GM23338 (cell line): ENCODE measurements at regions not wholly inside any gene's neighbourhood (a gene's known extent, or its start where the extent isn't known, plus 50 kb on each side); places are given as distances from the start of the nearest gene placed in this dataset.

Experiments used
- ATAC-seq: fragments of 200-7000 bp; cut with Tn5 transposase; 3 replicates; pipeline ENCODE4 v1.9.1; 2020
- DNase-seq: peaks from one replicate; pipeline ENCODE4 v3.0.0-alpha.2; 2015; ENCODE audit warnings: low spot score
- H2AFZ ChIP-seq: fragments of 200-600 bp; sonication (generic); 2 replicates; pipeline ENCODE4 v1.8.0; 2016; ENCODE audit warnings: antibody characterized with exemption, mild to moderate bottlenecking, moderate library complexity
- H3F3A ChIP-seq: fragments of 200-600 bp; sonication (generic); replicated peaks from 2 replicates; pipeline ENCODE4 v1.8.0; 2017; ENCODE audit warnings: antibody characterized with exemption, mixed run types, low read depth
- H3K27ac ChIP-seq: fragments of 200-600 bp; sonication (generic); 2 replicates; pipeline ENCODE4 v1.6.1; 2016; ENCODE audit warnings: low read depth
- H3K27me3 ChIP-seq: fragments of 200-600 bp; sonication (generic); 2 replicates; pipeline ENCODE4 v1.8.0; 2016; ENCODE audit warnings: mild to moderate bottlenecking, mixed run types, moderate library complexity; ENCODE audit not compliant: insufficient read depth
- H3K36me3 ChIP-seq: fragments of 200-600 bp; sonication (generic); 2 replicates; pipeline ENCODE4 v1.8.0; 2016; ENCODE audit warnings: mild to moderate bottlenecking; ENCODE audit not compliant: insufficient read depth
- H3K4me1 ChIP-seq: fragments of 200-600 bp; sonication (generic); 2 replicates; pipeline ENCODE4 v1.8.0; 2016; ENCODE audit warnings: mild to moderate bottlenecking, moderate library complexity; ENCODE audit not compliant: insufficient read depth
- H3K4me2 ChIP-seq: fragments of 200-600 bp; sonication (generic); 2 replicates; pipeline ENCODE4 v1.7.1; 2017; ENCODE audit warnings: mixed run types
- H3K4me3 ChIP-seq: fragments of 200-600 bp; sonication (generic); 2 replicates; pipeline ENCODE4 v1.6.1; 2016; ENCODE audit warnings: mixed run types
- H3K79me2 ChIP-seq: fragments of 200-600 bp; sonication (generic); replicated peaks from 2 replicates; pipeline ENCODE4 v1.8.0; 2017; ENCODE audit warnings: mild to moderate bottlenecking; ENCODE audit not compliant: insufficient read depth
- H3K9me2 ChIP-seq: fragments of 200-600 bp; sonication (generic); 2 replicates; pipeline ENCODE4 v1.8.0; 2017; ENCODE audit not compliant: insufficient read depth
- H4K20me1 ChIP-seq: fragments of 200-600 bp; sonication (generic); replicated peaks from 2 replicates; pipeline ENCODE4 v1.8.0; 2017; ENCODE audit warnings: mild to moderate bottlenecking; ENCODE audit not compliant: insufficient read depth
- H3K27ac Mint-ChIP-seq: 2 replicates; pipeline ENCODE4 v1.8.0; 2020; ENCODE audit warnings: inconsistent platforms, mild to moderate bottlenecking, moderate library complexity, mixed read lengths
- H3K27me3 Mint-ChIP-seq: 3 replicates; pipeline ENCODE4 v1.8.0; 2022; ENCODE audit warnings: low read depth, mild to moderate bottlenecking, moderate library complexity, mixed read lengths, inconsistent platforms; ENCODE audit not compliant: insufficient read depth, poor library complexity
- H3K36me3 Mint-ChIP-seq: 3 replicates; pipeline ENCODE4 v1.8.0; 2021; ENCODE audit warnings: low read depth, mild to moderate bottlenecking, inconsistent platforms, moderate library complexity, mixed read lengths
- H3K4me1 Mint-ChIP-seq: 3 replicates; pipeline ENCODE4 v1.8.0; 2020; ENCODE audit warnings: mild to moderate bottlenecking, inconsistent platforms, mixed read lengths
- H3K4me3 Mint-ChIP-seq: 3 replicates; pipeline ENCODE4 v1.8.0; 2021; ENCODE audit warnings: moderate library complexity, mild to moderate bottlenecking, inconsistent platforms, mixed read lengths
- H3K9me3 Mint-ChIP-seq: 3 replicates; pipeline ENCODE4 v1.8.0; 2020; ENCODE audit warnings: moderate library complexity, mild to moderate bottlenecking, inconsistent platforms, mixed read lengths
- EZH2 ChIP-seq: fragments of 200-600 bp; sonication (generic); IDR thresholded peaks from one replicate; pipeline ENCODE4 v1.8.0; 2017; ENCODE audit warnings: antibody characterized with exemption, mild to moderate bottlenecking, low read depth; ENCODE audit not compliant: unreplicated experiment
- JUNB ChIP-seq: IDR thresholded peaks from one replicate; pipeline ENCODE4 v1.6.1; 2016; ENCODE audit warnings: antibody characterized with exemption; ENCODE audit not compliant: unreplicated experiment
- NANOG ChIP-seq: IDR thresholded peaks from 2 replicates; pipeline ENCODE4 v1.6.1; 2016; ENCODE audit warnings: antibody characterized with exemption, borderline replicate concordance
- POLR2AphosphoS5 ChIP-seq: IDR thresholded peaks from 2 replicates; pipeline ENCODE4 v1.6.1; 2016; ENCODE audit warnings: antibody characterized with exemption, low read depth
- STAT1 ChIP-seq: IDR thresholded peaks from one replicate; pipeline ENCODE4 v1.6.1; 2016; ENCODE audit warnings: antibody characterized with exemption; ENCODE audit not compliant: unreplicated experiment
- ZNF114 ChIP-seq: fragments of 250-450 bp; sonication (Bioruptor Pico); IDR thresholded peaks from 2 replicates; pipeline ENCODE4 v1.5.0; 2020; ENCODE audit warnings: mild to moderate bottlenecking, moderate library complexity
- TF ChIP-seq, protein P1 (sequence below): IDR thresholded peaks from one replicate; pipeline ENCODE4 v1.6.1; 2018; ENCODE audit warnings: antibody characterized with exemption; ENCODE audit not compliant: unreplicated experiment
- TF ChIP-seq, protein P2 (sequence below): IDR thresholded peaks from 2 replicates; pipeline ENCODE4 v1.6.1; 2016; ENCODE audit warnings: antibody characterized with exemption
- TF ChIP-seq, protein P3 (sequence below), 2 experiments: fragments of 200-600 bp in 1 of 2; sonication (generic) in 1 of 2; conservative IDR thresholded peaks; 2 replicates each; pipeline versions ENCODE4 v1.5.1 to v1.6.1; 2016 to 2017; ENCODE audit warnings: antibody characterized with exemption in 2 of 2, low read depth in 2 of 2, mild to moderate bottlenecking in 2 of 2, moderate library complexity in 1 of 2

DNA sequence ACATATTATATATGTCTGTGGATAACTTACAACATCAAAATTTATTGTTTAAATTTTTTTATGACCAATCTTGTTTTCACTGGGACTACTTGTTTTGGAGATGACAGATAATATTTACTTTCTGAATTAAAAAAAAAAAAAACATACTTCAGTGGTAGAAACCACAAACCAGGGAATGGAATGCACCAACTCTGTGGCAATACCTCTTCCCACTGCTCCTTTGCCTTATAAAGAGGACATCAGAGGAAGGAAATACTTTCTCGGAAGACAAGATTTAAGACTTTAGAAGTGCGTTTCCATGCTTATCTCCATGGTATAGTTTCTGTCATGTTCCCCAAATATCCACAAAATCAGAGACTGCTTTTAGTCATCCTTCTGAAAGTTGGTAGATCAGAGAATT lies 1241.1 kb upstream of the EYS start (continued):
- no peak for TF ChIP-seq EZH2
- no peak for TF ChIP-seq JUNB
- TF ChIP-seq, protein P1, sequence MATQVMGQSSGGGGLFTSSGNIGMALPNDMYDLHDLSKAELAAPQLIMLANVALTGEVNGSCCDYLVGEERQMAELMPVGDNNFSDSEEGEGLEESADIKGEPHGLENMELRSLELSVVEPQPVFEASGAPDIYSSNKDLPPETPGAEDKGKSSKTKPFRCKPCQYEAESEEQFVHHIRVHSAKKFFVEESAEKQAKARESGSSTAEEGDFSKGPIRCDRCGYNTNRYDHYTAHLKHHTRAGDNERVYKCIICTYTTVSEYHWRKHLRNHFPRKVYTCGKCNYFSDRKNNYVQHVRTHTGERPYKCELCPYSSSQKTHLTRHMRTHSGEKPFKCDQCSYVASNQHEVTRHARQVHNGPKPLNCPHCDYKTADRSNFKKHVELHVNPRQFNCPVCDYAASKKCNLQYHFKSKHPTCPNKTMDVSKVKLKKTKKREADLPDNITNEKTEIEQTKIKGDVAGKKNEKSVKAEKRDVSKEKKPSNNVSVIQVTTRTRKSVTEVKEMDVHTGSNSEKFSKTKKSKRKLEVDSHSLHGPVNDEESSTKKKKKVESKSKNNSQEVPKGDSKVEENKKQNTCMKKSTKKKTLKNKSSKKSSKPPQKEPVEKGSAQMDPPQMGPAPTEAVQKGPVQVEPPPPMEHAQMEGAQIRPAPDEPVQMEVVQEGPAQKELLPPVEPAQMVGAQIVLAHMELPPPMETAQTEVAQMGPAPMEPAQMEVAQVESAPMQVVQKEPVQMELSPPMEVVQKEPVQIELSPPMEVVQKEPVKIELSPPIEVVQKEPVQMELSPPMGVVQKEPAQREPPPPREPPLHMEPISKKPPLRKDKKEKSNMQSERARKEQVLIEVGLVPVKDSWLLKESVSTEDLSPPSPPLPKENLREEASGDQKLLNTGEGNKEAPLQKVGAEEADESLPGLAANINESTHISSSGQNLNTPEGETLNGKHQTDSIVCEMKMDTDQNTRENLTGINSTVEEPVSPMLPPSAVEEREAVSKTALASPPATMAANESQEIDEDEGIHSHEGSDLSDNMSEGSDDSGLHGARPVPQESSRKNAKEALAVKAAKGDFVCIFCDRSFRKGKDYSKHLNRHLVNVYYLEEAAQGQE = no peak
- TF ChIP-seq, protein P2, sequence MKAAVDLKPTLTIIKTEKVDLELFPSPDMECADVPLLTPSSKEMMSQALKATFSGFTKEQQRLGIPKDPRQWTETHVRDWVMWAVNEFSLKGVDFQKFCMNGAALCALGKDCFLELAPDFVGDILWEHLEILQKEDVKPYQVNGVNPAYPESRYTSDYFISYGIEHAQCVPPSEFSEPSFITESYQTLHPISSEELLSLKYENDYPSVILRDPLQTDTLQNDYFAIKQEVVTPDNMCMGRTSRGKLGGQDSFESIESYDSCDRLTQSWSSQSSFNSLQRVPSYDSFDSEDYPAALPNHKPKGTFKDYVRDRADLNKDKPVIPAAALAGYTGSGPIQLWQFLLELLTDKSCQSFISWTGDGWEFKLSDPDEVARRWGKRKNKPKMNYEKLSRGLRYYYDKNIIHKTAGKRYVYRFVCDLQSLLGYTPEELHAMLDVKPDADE = no peak
- no peak for TF ChIP-seq POLR2AphosphoS5

DNA sequence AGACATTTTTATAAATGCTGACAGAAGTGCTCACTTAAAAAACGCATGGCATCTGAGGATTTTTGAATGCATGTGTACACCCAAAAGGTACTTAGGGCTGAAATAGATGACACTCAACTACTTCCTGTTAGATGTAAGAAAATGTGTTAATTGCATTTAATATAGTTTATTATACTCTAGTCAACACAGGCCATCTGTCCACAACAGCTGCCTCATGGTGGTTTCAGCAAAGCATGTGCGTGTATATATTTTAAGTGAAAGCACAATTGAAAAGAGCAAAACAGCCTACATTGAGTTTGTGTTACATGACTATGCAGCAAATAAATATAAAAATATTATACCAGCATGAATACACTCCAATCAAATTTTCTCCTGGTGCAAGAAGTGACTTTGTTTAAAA lies 1233.0 kb upstream of the EYS start:
- ATAC-seq (no peak), DNase-seq (no peak)
- H3F3A ChIP-seq = no peaks in the 10 kb centered on the region

More for the DNA sequence above, 1233.0 kb upstream of the EYS start:
- Histone ChIP-seq H3K9me2 (no peaks in the 10 kb centered on the region), H3K4me3 (no peak overlapping the region), H3K36me3 (no peaks in the 10 kb centered on the region), H3K27ac (no peak overlapping the region), H3K4me2 (no peak overlapping the region), H3K4me1 (no peaks in the 10 kb centered on the region), H3K27me3 (no peaks in the 10 kb centered on the region), H2AFZ (no peak overlapping the region), H4K20me1 (no peaks in the 10 kb centered on the region), H3K79me2 (no peaks in the 10 kb centered on the region)
- Mint-ChIP-seq H3K36me3 (peaks cover 14% of the 10 kb centered on the region), H3K9me3 (peaks cover 38% of the 10 kb centered on the region), H3K4me1 (no peaks in the 10 kb centered on the region), H3K27ac (no peak overlapping the region), H3K27me3 (peaks cover 1% of the 10 kb centered on the region), H3K4me3 (no peak overlapping the region)
- TF ChIP-seq ZNF114 (CRISPR knock-in tag) (no peak), POLR2AphosphoS5 (no peak), NANOG (no peak), JUNB (no peak), EZH2 (no peak), STAT1 (no peak)
- TF ChIP-seq, protein P3, sequence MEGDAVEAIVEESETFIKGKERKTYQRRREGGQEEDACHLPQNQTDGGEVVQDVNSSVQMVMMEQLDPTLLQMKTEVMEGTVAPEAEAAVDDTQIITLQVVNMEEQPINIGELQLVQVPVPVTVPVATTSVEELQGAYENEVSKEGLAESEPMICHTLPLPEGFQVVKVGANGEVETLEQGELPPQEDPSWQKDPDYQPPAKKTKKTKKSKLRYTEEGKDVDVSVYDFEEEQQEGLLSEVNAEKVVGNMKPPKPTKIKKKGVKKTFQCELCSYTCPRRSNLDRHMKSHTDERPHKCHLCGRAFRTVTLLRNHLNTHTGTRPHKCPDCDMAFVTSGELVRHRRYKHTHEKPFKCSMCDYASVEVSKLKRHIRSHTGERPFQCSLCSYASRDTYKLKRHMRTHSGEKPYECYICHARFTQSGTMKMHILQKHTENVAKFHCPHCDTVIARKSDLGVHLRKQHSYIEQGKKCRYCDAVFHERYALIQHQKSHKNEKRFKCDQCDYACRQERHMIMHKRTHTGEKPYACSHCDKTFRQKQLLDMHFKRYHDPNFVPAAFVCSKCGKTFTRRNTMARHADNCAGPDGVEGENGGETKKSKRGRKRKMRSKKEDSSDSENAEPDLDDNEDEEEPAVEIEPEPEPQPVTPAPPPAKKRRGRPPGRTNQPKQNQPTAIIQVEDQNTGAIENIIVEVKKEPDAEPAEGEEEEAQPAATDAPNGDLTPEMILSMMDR (conservative IDR thresholded peaks at IDR 0.05; ENCODE audit: low read depth in 2 of 2) = no peak
- TF ChIP-seq, protein P1 = no peak
- TF ChIP-seq, protein P2 = no peak
